LNCAP (cell line): ENCODE measurements at regions not wholly inside any gene's neighbourhood (a gene's known extent, or its start where the extent isn't known, plus 50 kb on each side); places are given as distances from the start of the nearest gene placed in this dataset.

Source experiments
- CTCF ChIP-seq: fragments of 450-650 bp; IDR thresholded peaks from 2 replicates; pipeline ENCODE4 v1.5.1; 2017; ENCODE audit warnings: mild to moderate bottlenecking

- no peak for TF ChIP-seq CTCF
Observed at GRCh38 chr3:182612332-182612731, 181.0 kb upstream of the ATP11B start.

DNA sequence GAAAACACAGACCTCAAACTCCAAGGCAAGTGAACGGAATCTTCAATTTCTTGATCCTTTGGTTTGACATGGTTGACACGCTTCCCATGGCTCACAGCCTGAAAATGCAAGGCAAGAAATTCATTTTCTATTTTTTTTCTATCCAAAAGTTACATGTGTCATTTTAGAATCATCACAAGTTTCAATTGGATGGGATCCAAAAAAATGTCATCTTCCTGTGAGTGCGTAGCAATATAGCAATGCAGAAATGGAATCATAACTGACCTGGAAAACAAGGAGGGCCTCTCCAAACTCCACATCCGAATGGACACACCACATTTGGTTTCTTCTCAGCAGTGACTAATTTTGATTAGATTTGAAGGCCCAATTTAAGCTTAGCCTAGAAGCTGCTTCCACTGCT, 175.8 kb upstream of the ATP11B start:
- TF ChIP-seq CTCF = no peak

- peak; percentile 76 for TF ChIP-seq CTCF
Observed at GRCh38 chr3:182618085-182618732, 175.1 kb upstream of the ATP11B start.

DNA sequence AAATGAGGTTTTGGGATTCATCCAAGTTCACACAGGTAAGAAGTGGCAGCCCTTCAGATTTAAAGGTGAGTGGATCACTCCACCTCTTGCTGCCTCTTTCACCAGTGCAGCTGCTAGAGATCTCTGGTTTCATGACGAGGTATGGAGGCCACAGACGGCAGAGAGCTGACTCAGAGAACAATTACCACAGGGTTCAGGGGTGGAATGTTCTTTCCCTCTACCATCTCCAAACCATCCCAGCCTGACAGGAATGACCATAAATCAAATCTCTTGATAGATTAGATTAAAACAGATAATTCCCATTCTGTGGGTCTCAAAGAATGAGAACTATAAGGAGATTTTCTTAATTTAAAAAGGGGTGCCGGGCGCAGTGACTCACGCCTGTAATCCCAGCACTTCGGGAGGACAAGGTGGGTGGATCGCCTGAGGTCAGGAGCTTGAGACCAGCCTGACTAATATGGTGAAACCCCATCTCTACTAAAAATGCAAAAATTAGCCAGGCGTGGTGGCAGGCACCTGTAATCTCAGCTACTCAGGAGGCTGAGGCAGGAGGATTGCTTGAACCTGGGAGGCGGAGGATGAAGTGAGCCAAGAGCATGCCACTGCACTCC, 174.2 kb upstream of the ATP11B start:
- TF ChIP-seq CTCF = no peak

DNA sequence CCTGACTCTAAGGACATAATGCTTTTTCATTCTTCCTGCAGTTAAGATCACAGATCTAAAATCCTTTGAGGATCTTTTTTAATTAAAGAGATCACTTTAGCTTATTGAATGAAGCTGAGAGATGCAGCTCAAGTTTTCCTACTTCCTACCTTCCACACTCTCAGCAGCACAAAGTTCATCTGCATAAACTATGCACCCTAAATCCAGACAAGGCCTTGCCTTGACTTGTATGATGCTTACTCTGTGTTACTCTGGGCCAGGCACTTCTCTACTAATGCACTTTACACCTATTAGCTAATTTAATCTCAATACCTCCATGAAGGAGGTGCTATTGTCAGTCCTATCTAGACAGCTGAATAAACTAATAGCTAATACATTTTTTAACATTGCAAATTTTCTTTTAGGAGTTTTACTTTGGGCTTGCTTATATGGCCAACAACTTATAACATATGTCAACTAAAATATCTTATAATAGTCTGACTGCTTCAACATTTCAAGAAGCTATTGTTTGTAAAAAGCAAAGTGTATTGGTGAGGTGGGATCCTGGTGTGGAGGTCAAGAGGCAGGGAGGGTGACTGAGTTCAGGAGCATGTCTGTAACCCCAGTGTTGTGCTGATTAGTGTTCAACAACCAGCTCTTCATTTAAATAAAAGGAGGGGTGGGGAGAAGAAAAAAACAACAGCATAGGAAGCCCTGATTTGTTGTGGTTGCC, 172.4 kb upstream of the ATP11B start:
- no peak for TF ChIP-seq CTCF

DNA sequence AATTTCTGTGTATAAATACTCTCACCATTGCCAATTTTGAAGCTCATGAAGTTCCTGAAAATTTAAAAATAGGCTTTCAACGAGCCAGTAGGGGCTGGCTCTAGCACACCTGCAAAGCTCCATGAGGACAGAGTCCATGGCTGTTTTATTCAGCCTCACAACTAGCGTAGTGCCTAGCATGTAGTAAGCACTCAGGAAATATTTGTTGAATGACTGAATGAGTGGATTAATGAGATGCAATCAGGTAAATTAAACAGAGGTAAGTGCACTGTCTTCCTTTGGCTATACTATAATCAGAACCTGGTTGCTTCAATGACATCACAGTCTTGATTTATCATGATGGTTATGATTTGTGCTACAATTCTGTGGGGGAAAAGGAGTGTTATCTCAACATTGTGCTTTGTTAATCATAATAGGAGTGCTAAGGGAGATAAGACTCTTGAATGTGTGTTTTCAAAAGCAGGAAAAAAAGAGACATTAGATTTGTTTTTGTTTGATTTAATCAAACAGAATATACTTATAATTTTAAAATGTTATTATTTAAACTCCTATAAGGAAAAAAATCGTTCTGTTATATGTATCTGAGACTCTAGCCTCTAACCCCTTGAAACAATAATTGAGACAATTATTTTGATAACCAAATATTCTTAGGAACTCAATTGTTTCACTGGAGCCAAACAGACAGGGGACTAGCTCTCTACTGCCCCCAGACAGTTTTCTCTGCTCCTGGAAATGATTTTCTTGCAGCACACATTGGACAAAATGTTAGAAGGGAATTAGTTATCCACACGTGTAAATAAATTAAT, 171.7 kb upstream of the ATP11B start:
- peak; percentile 56 for TF ChIP-seq CTCF

GRCh38 chr3:182622241-182622545, 171.1 kb upstream of the ATP11B start:
- TF ChIP-seq CTCF = no peak
